BJ (cell line): ENCODE measurements at regions not wholly inside any gene's neighbourhood (a gene's known extent, or its start where the extent isn't known, plus 50 kb on each side); places are given as distances from the start of the nearest gene placed in this dataset.

Experiments
- CTCF ChIA-PET: fragments of 350-600 bp; formaldehyde crosslinking; extraction: SDS; loops from one replicate; lab custom pipeline; 2021; ENCODE audit warnings: antibody characterized with exemption, inconsistent platforms; lab: Yijun Ruan, JAX
- POLR2A ChIA-PET: fragments of 300-600 bp; sonication (Branson Sonifier 250); formaldehyde crosslinking; extraction: SDS; loops from one replicate; lab custom pipeline; 2021; ENCODE audit warnings: antibody characterized with exemption; lab: Charles Lee
- DNase-seq: peaks from one replicate; pipeline ENCODE4 v3.0.0-alpha.2; 2011; ENCODE audit warnings: low read depth
- H3K27me3 ChIP-seq: 2 replicates; pipeline ENCODE4 v1.6.0; 2011; ENCODE audit warnings: low read length; ENCODE audit not compliant: control insufficient read depth, insufficient read depth
- H3K36me3 ChIP-seq: 2 replicates; pipeline ENCODE4 v1.5.1; 2011; ENCODE audit warnings: low read length; ENCODE audit not compliant: control insufficient read depth, insufficient read depth
- H3K4me3 ChIP-seq: 2 replicates; pipeline ENCODE4 v1.5.1; 2011; ENCODE audit warnings: low read depth, mild to moderate bottlenecking, control low read depth, low read length
- CTCF ChIP-seq: IDR thresholded peaks from 2 replicates; pipeline ENCODE4 v1.5.1; 2011; ENCODE audit warnings: low read depth, mild to moderate bottlenecking, control low read depth, inconsistent platforms, low read length, moderate library complexity; ENCODE audit not compliant: insufficient read depth

- H3K36me3 ChIP-seq: no peaks in the 10 kb centered on the region
- no peak for DNase-seq
- H3K4me3 ChIP-seq: no peak overlapping the region
- ChIA-PET CTCF (interaction anchor here (1.3 to 2.9 kb wide), 3 partner anchors 10 to 16 kb away, joined by 3 to 12 read pairs (median 4); no protein-coding TSS in a partner anchor), POLR2A (no interaction called here)
- no peaks in the 10 kb centered on the region for H3K27me3 ChIP-seq
- TF ChIP-seq CTCF: no peak
Measured at GRCh38 chr5:116359592-116359991, 215.0 kb downstream of the SEMA6A start.

GRCh38 chr5:116358911-116359418, 215.7 kb downstream of the SEMA6A start:
- TF ChIP-seq CTCF: no peak
- no peaks in the 10 kb centered on the region for H3K36me3 ChIP-seq
- no peaks in the 10 kb centered on the region for H3K27me3 ChIP-seq
- POLR2A ChIA-PET: no interaction called here
- no peak overlapping the region for H3K4me3 ChIP-seq
- CTCF ChIA-PET: interaction anchor here (1.3 to 2.9 kb wide), 3 partner anchors 10 to 15 kb away, joined by 3 to 12 read pairs (median 4); no protein-coding TSS in a partner anchor
- DNase-seq: no peak

GRCh38 chr5:116358015-116358523, 216.6 kb downstream of the SEMA6A start:
- CTCF ChIA-PET: interaction anchor here (2.9 kb wide), 1 partner anchor 11 kb away, joined by 12 read pairs; no protein-coding TSS in a partner anchor
- DNase-seq: no peak
- Histone ChIP-seq H3K27me3 (no peaks in the 10 kb centered on the region), H3K4me3 (no peak overlapping the region), H3K36me3 (no peaks in the 10 kb centered on the region)
- TF ChIP-seq CTCF: no peak
- POLR2A ChIA-PET: no interaction called here

GRCh38 chr5:116355819-116356601, 218.6 kb downstream of the SEMA6A start:
- no peak overlapping the region for H3K4me3 ChIP-seq
- ChIA-PET POLR2A (no interaction called here), CTCF (no interaction called here)
- no peak for DNase-seq
- H3K27me3 ChIP-seq: no peaks in the 10 kb centered on the region
- TF ChIP-seq CTCF: no peak
- H3K36me3 ChIP-seq: no peaks in the 10 kb centered on the region

- Histone ChIP-seq H3K4me3 (no peak overlapping the region), H3K36me3 (no peaks in the 10 kb centered on the region), H3K27me3 (no peaks in the 10 kb centered on the region)
- no peak for TF ChIP-seq CTCF
- POLR2A ChIA-PET: no interaction called here
- no peak for DNase-seq
- CTCF ChIA-PET: interaction anchor here (0.5 kb wide), 1 partner anchor 1575 kb away, joined by 3 read pairs; no protein-coding TSS in a partner anchor
Measured at GRCh38 chr5:116354699-116355098, 219.9 kb downstream of the SEMA6A start.
